ENCODE measurements at regions not wholly inside any gene's neighbourhood (a gene's known extent, or its start where the extent isn't known, plus 50 kb on each side); places are given as distances from the start of the nearest gene placed in this dataset.

GRCh38 chr2:139314059-139314458 is 533.9 kb upstream of the NXPH2 start:
- TF ChIP-seq CTCF (IDR thresholded peaks at IDR 0.05) (no peak), POLR2A (IDR thresholded peaks at IDR 0.05) (no peak), POLR2AphosphoS5 (IDR thresholded peaks at IDR 0.05) (no peak)

Measured in gastroesophageal sphincter (tissue), 3 donors.